ENCODE measurements at regions not wholly inside any gene's neighbourhood (a gene's known extent, or its start where the extent isn't known, plus 50 kb on each side); places are given as distances from the start of the nearest gene placed in this dataset.
"Not testable (repeated sequence)": the region's sequence is repeated elsewhere in the genome, so short reads cannot be mapped to it uniquely, and the experiment has no call there.

- no peak for DNase-seq (ENCODE audit: low read depth, low spot score)
Observed at GRCh38 chr5:18533137-18533536, 898.9 kb downstream of the TAF11L14 start.

GRCh38 chr5:18534119-18534518 lies 899.9 kb downstream of the TAF11L14 start:
- DNase-seq (ENCODE audit: low read depth, low spot score): no peak
- no peak overlapping the region for H3K4me3 ChIP-seq (ENCODE audit: low read length)

More at GRCh38 chr5:18533137-18533536, 898.9 kb downstream of the TAF11L14 start:
- H3K4me3 ChIP-seq (ENCODE audit: low read length): no peak overlapping the region

- H3K4me3 ChIP-seq (ENCODE audit: low read length); DNase-seq (ENCODE audit: low read depth, low spot score): not testable (repeated sequence)
Observed at GRCh38 chr5:18535753-18536152, 901.5 kb downstream of the TAF11L14 start.

- no peak overlapping the region for H3K4me3 ChIP-seq (ENCODE audit: low read length)
- DNase-seq (ENCODE audit: low read depth, low spot score): no peak
Observed at GRCh38 chr5:18544421-18544820, 910.2 kb downstream of the TAF11L14 start.

GRCh38 chr5:18546591-18546990 lies 912.3 kb downstream of the TAF11L14 start:
- no peak overlapping the region for H3K4me3 ChIP-seq (ENCODE audit: low read length)
- DNase-seq (ENCODE audit: low read depth, low spot score): no peak

GRCh38 chr5:18551716-18552115 lies 917.5 kb downstream of the TAF11L14 start:
- no peak for DNase-seq (ENCODE audit: low read depth, low spot score)
- H3K4me3 ChIP-seq (ENCODE audit: low read length): no peak overlapping the region

- no peak overlapping the region for H3K4me3 ChIP-seq (ENCODE audit: low read length)
- DNase-seq (ENCODE audit: low read depth, low spot score): no peak
Observed at GRCh38 chr5:18553269-18553668, 919.0 kb downstream of the TAF11L14 start.

- H3K4me3 ChIP-seq (ENCODE audit: low read length): no peak overlapping the region
- DNase-seq (ENCODE audit: low read depth, low spot score): no peak
Observed at GRCh38 chr5:18560602-18561001, 926.3 kb downstream of the TAF11L14 start.

GRCh38 chr5:18563853-18564252 lies 929.6 kb downstream of the TAF11L14 start:
- no peak overlapping the region for H3K4me3 ChIP-seq (ENCODE audit: low read length)
- no peak for DNase-seq (ENCODE audit: low read depth, low spot score)

GRCh38 chr5:18566671-18567070 lies 932.4 kb downstream of the TAF11L14 start:
- H3K4me3 ChIP-seq (ENCODE audit: low read length): no peak overlapping the region
- DNase-seq (ENCODE audit: low read depth, low spot score): no peak

- no peak for DNase-seq (ENCODE audit: low read depth, low spot score)
- H3K4me3 ChIP-seq (ENCODE audit: low read length): no peak overlapping the region
Observed at GRCh38 chr5:18576586-18576985, 942.3 kb downstream of the TAF11L14 start.

GRCh38 chr5:18601185-18601584 lies 966.9 kb downstream of the TAF11L14 start:
- no peak for DNase-seq (ENCODE audit: low read depth, low spot score)
- no peak overlapping the region for H3K4me3 ChIP-seq (ENCODE audit: low read length)

GRCh38 chr5:18602402-18602801 lies 968.1 kb downstream of the TAF11L14 start:
- no peak overlapping the region for H3K4me3 ChIP-seq (ENCODE audit: low read length)
- DNase-seq (ENCODE audit: low read depth, low spot score): no peak

- no peak overlapping the region for H3K4me3 ChIP-seq (ENCODE audit: low read length)
- no peak for DNase-seq (ENCODE audit: low read depth, low spot score)
Observed at GRCh38 chr5:18605186-18605585, 970.9 kb downstream of the TAF11L14 start.

- H3K4me3 ChIP-seq (ENCODE audit: low read length): no peak overlapping the region
- no peak for DNase-seq (ENCODE audit: low read depth, low spot score)
Observed at GRCh38 chr5:18607570-18607969, 973.3 kb downstream of the TAF11L14 start.

GRCh38 chr5:18617191-18617590 lies 982.9 kb downstream of the TAF11L14 start:
- not testable (repeated sequence) for DNase-seq (ENCODE audit: low read depth, low spot score)

GRCh38 chr5:18630458-18631045 lies 996.3 kb downstream of the TAF11L14 start:
- H3K4me3 ChIP-seq (ENCODE audit: low read length): no peak overlapping the region
- DNase-seq (ENCODE audit: low read depth, low spot score): no peak

More at GRCh38 chr5:18617191-18617590, 982.9 kb downstream of the TAF11L14 start:
- not testable (repeated sequence) for H3K4me3 ChIP-seq (ENCODE audit: low read length)

GRCh38 chr5:18652404-18653215 lies 1018.4 kb downstream of the TAF11L14 start:
- no peak for DNase-seq (ENCODE audit: low read depth, low spot score)
- H3K4me3 ChIP-seq (ENCODE audit: low read length): no peak overlapping the region

- no peak for DNase-seq (ENCODE audit: low read depth, low spot score)
- no peak overlapping the region for H3K4me3 ChIP-seq (ENCODE audit: low read length)
Observed at GRCh38 chr5:18653216-18653752, 1019.0 kb downstream of the TAF11L14 start.

- H3K4me3 ChIP-seq (ENCODE audit: low read length): no peak overlapping the region
- no peak for DNase-seq (ENCODE audit: low read depth, low spot score)
Observed at GRCh38 chr5:18660511-18660910, 1026.3 kb downstream of the TAF11L14 start.
